OCI-LY1 (cell line): ENCODE measurements at regions not wholly inside any gene's neighbourhood (a gene's known extent, or its start where the extent isn't known, plus 50 kb on each side); places are given as distances from the start of the nearest gene placed in this dataset.

Experiments used
- H2AFZ ChIP-seq: fragments of 200-600 bp; sonication (generic), shearing (Covaris generic); 2 replicates; pipeline ENCODE4 v1.6.0; 2014; ENCODE audit warnings: antibody characterized with exemption, mild to moderate bottlenecking, low read length
- H3F3A ChIP-seq: fragments of 200-600 bp; sonication (generic), shearing (Covaris generic); 2 replicates; pipeline ENCODE4 v1.6.0; 2014; ENCODE audit warnings: mild to moderate bottlenecking, antibody characterized with exemption, low read length, moderate library complexity; ENCODE audit not compliant: insufficient read depth
- H3K27ac ChIP-seq: fragments of 200-600 bp; sonication (generic); 2 replicates; pipeline ENCODE4 v1.5.1; 2014; ENCODE audit warnings: low read length, mixed run types, mild to moderate bottlenecking, low read depth; ENCODE audit not compliant: poor library complexity, severe bottlenecking
- H3K27me3 ChIP-seq: fragments of 200-600 bp; sonication (generic); 2 replicates; pipeline ENCODE4 v1.6.0; 2014; ENCODE audit warnings: antibody characterized with exemption, mild to moderate bottlenecking, low read length, moderate library complexity; ENCODE audit not compliant: insufficient read depth
- H3K36me3 ChIP-seq: fragments of 200-600 bp; sonication (generic); 2 replicates; pipeline ENCODE4 v1.6.1; 2014; ENCODE audit warnings: mild to moderate bottlenecking, antibody characterized with exemption, low read length, moderate library complexity, mixed read lengths; ENCODE audit not compliant: insufficient read depth
- H3K4me1 ChIP-seq: fragments of 200-600 bp; sonication (generic); 2 replicates; pipeline ENCODE4 v1.5.1; 2014; ENCODE audit warnings: mild to moderate bottlenecking, low read length, moderate library complexity; ENCODE audit not compliant: insufficient read depth, severe bottlenecking
- H3K4me2 ChIP-seq: fragments of 200-600 bp; sonication (generic), shearing (Covaris generic); 2 replicates; pipeline ENCODE4 v1.6.1; 2014; ENCODE audit warnings: low read length
- H3K4me3 ChIP-seq: fragments of 200-600 bp; sonication (generic); 2 replicates; pipeline ENCODE4 v1.5.1; 2014; ENCODE audit warnings: low read length, low read depth, mild to moderate bottlenecking, mixed read lengths; ENCODE audit not compliant: poor library complexity, severe bottlenecking
- H3K79me2 ChIP-seq: fragments of 200-600 bp; shearing (Covaris generic); 2 replicates; pipeline ENCODE4 v1.6.1; 2016; ENCODE audit warnings: mixed run types, low read length, mixed read lengths; ENCODE audit not compliant: insufficient read depth
- H3K9ac ChIP-seq: fragments of 200-600 bp; sonication (generic), shearing (Covaris generic); 2 replicates; pipeline ENCODE4 v1.6.1; 2014; ENCODE audit warnings: mild to moderate bottlenecking, low read length, mixed read lengths
- H3K9me2 ChIP-seq: fragments of 200-600 bp; sonication (generic), shearing (Covaris generic); 2 replicates; pipeline ENCODE4 v1.6.1; 2014; ENCODE audit warnings: low read depth, mild to moderate bottlenecking, low read length, mixed read lengths
- H3K9me3 ChIP-seq: fragments of 200-600 bp; shearing (Covaris generic); 2 replicates; pipeline ENCODE4 v1.6.1; 2014; ENCODE audit warnings: low read length, mixed read lengths
- H4K20me1 ChIP-seq: fragments of 200-600 bp; sonication (generic), shearing (Covaris generic); 2 replicates; pipeline ENCODE4 v1.6.0; 2016; ENCODE audit warnings: mild to moderate bottlenecking, low read length; ENCODE audit not compliant: insufficient read depth
- EZH2 ChIP-seq: fragments of 200-600 bp; sonication (generic), shearing (Covaris generic); IDR thresholded peaks from 2 replicates; pipeline ENCODE4 v1.8.0; 2017; ENCODE audit warnings: borderline replicate concordance, mixed run types, mild to moderate bottlenecking, antibody characterized with exemption, low read length, moderate library complexity, mixed read lengths
- TF ChIP-seq, protein P1 (sequence below): fragments of 200-600 bp; sonication (generic), shearing (Covaris generic); IDR thresholded peaks from 2 replicates; pipeline ENCODE4 v1.5.1; 2017; ENCODE audit warnings: mild to moderate bottlenecking, antibody characterized with exemption, low read length, moderate library complexity, mixed read lengths

DNA sequence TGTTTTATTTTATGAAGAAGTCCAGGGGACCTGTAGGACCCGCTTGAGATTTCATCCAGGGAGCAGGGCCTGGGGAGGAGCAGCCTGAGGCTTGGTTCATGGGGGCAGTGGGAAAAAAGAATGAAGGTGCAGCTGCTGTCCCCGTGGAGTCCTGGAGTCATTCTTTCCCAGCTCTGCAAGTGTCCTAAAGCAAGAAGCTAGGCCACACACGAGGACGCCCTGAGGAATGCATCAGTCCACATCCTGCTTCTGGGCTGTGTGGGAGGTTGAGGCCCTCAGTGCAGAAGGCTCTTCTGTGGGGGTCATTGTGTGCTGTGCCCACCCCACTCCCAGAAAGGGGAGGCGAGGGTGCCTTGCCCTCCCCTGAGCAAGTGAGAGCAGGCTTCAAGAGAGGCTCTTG is 179.9 kb upstream of the HS6ST1 start:
- Histone ChIP-seq H3K27ac (no peak overlapping the region), H3K9me2 (no peaks in the 10 kb centered on the region), H3K4me3 (no peak overlapping the region), H3K36me3 (no peaks in the 10 kb centered on the region), H3K9me3 (no peaks in the 10 kb centered on the region), H3K9ac (no peak overlapping the region), H3K79me2 (no peaks in the 10 kb centered on the region), H2AFZ (no peak overlapping the region), H4K20me1 (no peaks in the 10 kb centered on the region), H3K4me1 (no peaks in the 10 kb centered on the region), H3K4me2 (no peak overlapping the region), H3F3A (no peaks in the 10 kb centered on the region), H3K27me3 (no peaks in the 10 kb centered on the region; the same call in 1 of the 2 replicates)
- TF ChIP-seq EZH2, result no peak
- TF ChIP-seq, protein P1, sequence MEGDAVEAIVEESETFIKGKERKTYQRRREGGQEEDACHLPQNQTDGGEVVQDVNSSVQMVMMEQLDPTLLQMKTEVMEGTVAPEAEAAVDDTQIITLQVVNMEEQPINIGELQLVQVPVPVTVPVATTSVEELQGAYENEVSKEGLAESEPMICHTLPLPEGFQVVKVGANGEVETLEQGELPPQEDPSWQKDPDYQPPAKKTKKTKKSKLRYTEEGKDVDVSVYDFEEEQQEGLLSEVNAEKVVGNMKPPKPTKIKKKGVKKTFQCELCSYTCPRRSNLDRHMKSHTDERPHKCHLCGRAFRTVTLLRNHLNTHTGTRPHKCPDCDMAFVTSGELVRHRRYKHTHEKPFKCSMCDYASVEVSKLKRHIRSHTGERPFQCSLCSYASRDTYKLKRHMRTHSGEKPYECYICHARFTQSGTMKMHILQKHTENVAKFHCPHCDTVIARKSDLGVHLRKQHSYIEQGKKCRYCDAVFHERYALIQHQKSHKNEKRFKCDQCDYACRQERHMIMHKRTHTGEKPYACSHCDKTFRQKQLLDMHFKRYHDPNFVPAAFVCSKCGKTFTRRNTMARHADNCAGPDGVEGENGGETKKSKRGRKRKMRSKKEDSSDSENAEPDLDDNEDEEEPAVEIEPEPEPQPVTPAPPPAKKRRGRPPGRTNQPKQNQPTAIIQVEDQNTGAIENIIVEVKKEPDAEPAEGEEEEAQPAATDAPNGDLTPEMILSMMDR, result no peak

DNA sequence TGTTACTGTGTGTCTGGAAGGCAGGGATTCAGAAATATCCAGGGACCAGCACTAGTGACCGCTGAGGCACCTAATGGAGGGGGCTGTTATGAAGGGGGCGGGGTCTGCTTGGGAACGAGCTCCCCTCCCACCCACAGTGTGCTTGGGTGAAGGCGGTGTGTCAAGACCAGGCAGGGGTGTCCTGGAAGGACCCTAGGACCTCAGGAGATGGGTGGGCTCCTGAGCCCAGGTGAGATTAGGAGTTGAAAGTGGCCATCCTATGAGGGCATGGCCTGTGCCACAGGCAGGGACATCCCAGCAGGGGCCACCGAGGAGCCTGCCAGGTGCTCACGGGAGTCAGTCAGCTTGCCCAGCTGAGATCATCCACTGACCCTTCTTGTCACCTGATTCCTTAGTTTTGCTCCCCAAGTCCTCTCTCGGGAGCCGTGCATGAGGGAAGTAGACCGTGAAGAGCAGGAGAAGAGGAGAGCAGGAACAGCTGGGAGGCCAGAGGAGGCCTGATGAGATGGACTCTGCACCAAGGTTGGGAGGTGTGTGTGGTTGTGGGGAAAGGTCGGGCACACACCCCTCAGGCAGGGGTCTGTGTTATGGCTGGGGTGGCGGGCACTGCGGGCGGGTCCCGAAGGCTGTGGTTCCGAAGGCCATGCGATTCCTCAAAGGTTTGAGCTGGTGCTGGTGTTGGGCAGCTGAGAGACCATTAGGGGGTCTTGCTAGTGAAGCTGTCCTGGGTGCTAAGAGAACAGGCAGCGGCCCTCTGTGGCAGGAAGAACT is 180.9 kb upstream of the HS6ST1 start:
- TF ChIP-seq, protein P1, result no peak
- H3K4me2 ChIP-seq, result no peak overlapping the region
- no peak overlapping the region for H3K27ac ChIP-seq
- no peaks in the 10 kb centered on the region for H4K20me1 ChIP-seq
- no peaks in the 10 kb centered on the region for H3K79me2 ChIP-seq
- no peaks in the 10 kb centered on the region for H3K9me3 ChIP-seq
- H3F3A ChIP-seq, result no peaks in the 10 kb centered on the region
- no peaks in the 10 kb centered on the region for H3K36me3 ChIP-seq
- no peaks in the 10 kb centered on the region for H3K4me1 ChIP-seq
- H3K9ac ChIP-seq, result no peak overlapping the region
- H2AFZ ChIP-seq, result no peak overlapping the region
- H3K27me3 ChIP-seq, result no peaks in the 10 kb centered on the region; the same call in 1 of the 2 replicates
- no peaks in the 10 kb centered on the region for H3K9me2 ChIP-seq
- no peak overlapping the region for H3K4me3 ChIP-seq

DNA sequence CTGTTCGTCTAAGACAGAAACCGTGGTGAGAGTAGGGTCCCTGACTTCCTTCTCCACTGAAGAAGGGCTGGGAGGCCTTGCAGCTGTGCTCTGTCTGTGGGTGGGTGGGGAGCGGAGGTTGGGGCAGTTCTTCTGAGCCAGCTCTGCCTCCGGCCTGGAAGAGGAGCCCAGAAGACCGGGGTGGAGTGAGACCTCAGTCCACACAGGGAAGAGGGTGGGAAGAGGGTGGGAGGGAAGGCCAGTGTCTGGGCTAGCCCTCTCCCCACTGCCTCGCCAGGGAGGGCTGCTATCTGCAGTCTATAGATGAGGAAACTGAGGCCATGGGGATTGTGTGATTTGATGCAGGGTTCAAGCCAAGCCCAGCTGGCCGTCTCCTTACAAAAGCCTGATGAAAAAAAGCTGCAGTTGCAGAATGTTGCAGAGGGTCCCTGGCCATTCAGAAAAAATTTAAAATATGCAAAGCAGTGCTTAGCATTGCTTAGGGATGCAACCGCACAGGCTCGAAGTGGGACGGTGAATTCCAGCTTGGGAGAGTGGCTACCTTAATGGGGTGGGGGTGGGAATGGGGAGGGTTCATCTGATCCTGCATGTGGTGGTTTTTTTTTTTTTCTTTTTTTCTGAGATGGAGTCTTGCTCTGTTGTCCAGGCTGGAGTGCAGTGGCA is 181.6 kb upstream of the HS6ST1 start:
- Histone ChIP-seq H2AFZ (no peak overlapping the region), H3K36me3 (no peaks in the 10 kb centered on the region), H3K4me1 (no peaks in the 10 kb centered on the region), H3K27me3 (no peaks in the 10 kb centered on the region; the same call in 1 of the 2 replicates), H3K27ac (no peak overlapping the region), H3K9ac (no peak overlapping the region), H3F3A (no peaks in the 10 kb centered on the region), H3K4me3 (no peak overlapping the region), H3K79me2 (no peaks in the 10 kb centered on the region), H3K9me3 (no peaks in the 10 kb centered on the region), H3K4me2 (no peak overlapping the region), H4K20me1 (no peaks in the 10 kb centered on the region), H3K9me2 (no peaks in the 10 kb centered on the region)
- TF ChIP-seq EZH2, result no peak
- TF ChIP-seq, protein P1, result no peak
